Hepatocyte (in vitro differentiated cells): ENCODE measurements at regions not wholly inside any gene's neighbourhood (a gene's known extent, or its start where the extent isn't known, plus 50 kb on each side); places are given as distances from the start of the nearest gene placed in this dataset.

Experiments used
- EZH2 ChIP-seq: fragments of 200-600 bp; sonication (generic); IDR thresholded peaks from 2 replicates; pipeline ENCODE4 v1.6.1; 2016; ENCODE audit warnings: antibody characterized with exemption, mild to moderate bottlenecking, borderline replicate concordance
- EZH2phosphoT487 ChIP-seq: fragments of 200-600 bp; sonication (generic); IDR thresholded peaks from one replicate; pipeline ENCODE4 v1.6.1; 2018; ENCODE audit warnings: antibody characterized with exemption, mild to moderate bottlenecking, low read depth, moderate library complexity; ENCODE audit not compliant: unreplicated experiment, severe bottlenecking
- TF ChIP-seq, protein P1 (sequence below): fragments of 200-600 bp; sonication (generic); IDR thresholded peaks from 2 replicates; pipeline ENCODE4 v1.5.1; 2016; ENCODE audit warnings: antibody characterized with exemption, mild to moderate bottlenecking; ENCODE audit not compliant: poor library complexity

DNA sequence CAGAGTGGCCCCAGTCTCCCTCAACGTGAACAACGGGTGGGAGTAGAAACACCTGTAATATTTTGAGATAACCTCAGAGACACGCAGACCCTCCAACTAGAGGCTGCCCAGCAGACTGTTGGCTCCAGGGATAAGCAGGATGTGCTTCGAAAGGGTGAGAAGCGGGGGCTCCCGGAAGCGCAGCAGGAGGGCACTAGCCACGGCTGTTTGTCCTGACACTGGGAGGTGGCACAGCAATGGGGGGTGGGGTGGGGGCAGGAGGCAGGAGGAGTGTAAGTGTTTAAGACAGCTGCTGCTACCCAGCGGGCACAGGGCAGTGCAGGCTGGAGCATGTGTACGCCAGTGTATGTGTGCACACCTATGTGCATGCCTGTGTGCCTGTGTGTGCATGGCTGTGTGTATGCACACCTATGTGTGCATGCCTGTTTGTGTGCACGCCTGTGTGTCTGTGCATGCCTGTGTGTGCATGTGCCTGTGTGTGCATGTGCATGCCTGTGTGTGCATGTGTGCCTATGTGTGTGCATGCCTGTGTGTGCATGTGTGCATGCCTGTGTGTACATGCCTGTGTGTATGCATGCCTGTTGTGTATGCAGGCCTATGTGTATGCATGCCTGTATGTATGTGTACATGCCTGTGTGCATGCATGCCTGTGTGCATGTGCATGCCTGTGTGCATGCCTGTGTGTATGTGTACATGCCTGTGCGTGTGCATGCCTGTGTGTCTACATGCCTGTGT is 154.7 kb downstream of the SHANK2 start:
- TF ChIP-seq EZH2phosphoT487 (no peak), EZH2 (no peak)
- TF ChIP-seq, protein P1, sequence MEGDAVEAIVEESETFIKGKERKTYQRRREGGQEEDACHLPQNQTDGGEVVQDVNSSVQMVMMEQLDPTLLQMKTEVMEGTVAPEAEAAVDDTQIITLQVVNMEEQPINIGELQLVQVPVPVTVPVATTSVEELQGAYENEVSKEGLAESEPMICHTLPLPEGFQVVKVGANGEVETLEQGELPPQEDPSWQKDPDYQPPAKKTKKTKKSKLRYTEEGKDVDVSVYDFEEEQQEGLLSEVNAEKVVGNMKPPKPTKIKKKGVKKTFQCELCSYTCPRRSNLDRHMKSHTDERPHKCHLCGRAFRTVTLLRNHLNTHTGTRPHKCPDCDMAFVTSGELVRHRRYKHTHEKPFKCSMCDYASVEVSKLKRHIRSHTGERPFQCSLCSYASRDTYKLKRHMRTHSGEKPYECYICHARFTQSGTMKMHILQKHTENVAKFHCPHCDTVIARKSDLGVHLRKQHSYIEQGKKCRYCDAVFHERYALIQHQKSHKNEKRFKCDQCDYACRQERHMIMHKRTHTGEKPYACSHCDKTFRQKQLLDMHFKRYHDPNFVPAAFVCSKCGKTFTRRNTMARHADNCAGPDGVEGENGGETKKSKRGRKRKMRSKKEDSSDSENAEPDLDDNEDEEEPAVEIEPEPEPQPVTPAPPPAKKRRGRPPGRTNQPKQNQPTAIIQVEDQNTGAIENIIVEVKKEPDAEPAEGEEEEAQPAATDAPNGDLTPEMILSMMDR, result no peak
